ENCODE measurements at regions not wholly inside any gene's neighbourhood (a gene's known extent, or its start where the extent isn't known, plus 50 kb on each side); places are given as distances from the start of the nearest gene placed in this dataset.
A peak's percentile ranks its signal among the peaks of the same experiment; 100 is the strongest.

DNA sequence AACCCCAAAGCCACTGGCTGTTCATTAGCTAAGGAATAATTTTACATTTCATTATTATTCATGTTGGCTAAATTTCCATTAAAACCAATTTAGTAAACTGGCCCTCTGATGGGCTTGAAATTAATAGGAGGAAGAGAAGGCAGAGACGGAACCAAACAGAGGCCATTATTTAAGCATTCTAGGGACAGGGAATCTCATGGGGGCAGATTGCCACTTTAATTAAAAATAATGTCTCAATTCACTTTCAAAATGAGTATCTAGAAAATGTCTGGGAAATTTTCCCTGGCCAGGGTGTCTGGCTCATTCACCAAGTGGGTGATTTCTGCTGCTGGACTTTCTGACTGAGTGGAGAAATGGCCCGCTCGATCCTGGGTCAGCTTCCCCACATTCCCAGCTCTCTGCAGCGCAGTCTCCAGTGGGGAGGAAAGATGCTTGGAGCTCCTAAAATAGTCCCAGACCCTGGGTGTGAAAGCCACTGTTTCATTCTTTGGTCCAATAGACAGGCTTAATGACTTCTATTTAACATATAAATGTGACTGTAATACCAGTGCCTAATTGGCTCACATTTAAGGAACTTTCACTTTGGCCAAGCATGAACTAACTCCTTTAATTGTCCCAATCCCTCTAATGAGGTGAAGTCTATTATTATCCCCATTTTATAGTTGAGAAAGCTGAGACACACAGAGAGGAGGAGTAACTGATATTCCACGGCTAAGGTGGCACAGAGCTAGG, 64.3 kb downstream of the IRX6 start:
- H3K4me1 Mint-ChIP-seq = peaks cover 33% of the 10 kb centered on the region
- no peak overlapping the region for H3K27ac ChIP-seq (ENCODE audit: low read depth)
- peaks cover 8% of the 10 kb centered on the region; the same call in 1 of the 2 replicates for H3K9me2 ChIP-seq (ENCODE audit: insufficient read depth)
- H3K4me3 Mint-ChIP-seq = no peak overlapping the region
- peak overlapping the region; percentile 40 for H3K4me2 ChIP-seq
- H3K27me3 ChIP-seq (ENCODE audit: insufficient read depth) = no peaks in the 10 kb centered on the region
- H3K4me1 ChIP-seq (ENCODE audit: insufficient read depth) = peaks cover 36% of the 10 kb centered on the region
- DNase-seq (ENCODE audit: low spot score) = no peak
- H2AFZ ChIP-seq = no peak overlapping the region
- H3K36me3 ChIP-seq (ENCODE audit: insufficient read depth) = no peaks in the 10 kb centered on the region
- H3K36me3 Mint-ChIP-seq (ENCODE audit: low read depth) = no peaks in the 10 kb centered on the region
- no peaks in the 10 kb centered on the region for H4K20me1 ChIP-seq (replicated peaks; ENCODE audit: insufficient read depth)
- TF ChIP-seq STAT1 (IDR thresholded peaks at IDR 0.05; ENCODE audit: unreplicated experiment) (no peak), NANOG (IDR thresholded peaks at IDR 0.05; ENCODE audit: borderline replicate concordance) (no peak), CREB1 (CRISPR knock-in tag; IDR thresholded peaks at IDR 0.05; ENCODE audit: low read depth) (no peak), ZNF331 (CRISPR knock-in tag; IDR thresholded peaks at IDR 0.05; ENCODE audit: low read depth) (no peak), JUNB (IDR thresholded peaks at IDR 0.05; ENCODE audit: unreplicated experiment) (no peak), EZH2phosphoT487 (IDR thresholded peaks at IDR 0.05; ENCODE audit: unreplicated experiment) (no peak), ZNF114 (CRISPR knock-in tag; IDR thresholded peaks at IDR 0.05) (no peak), EZH2 (IDR thresholded peaks at IDR 0.05; ENCODE audit: low read depth, unreplicated experiment) (no peak), POLR2AphosphoS5 (IDR thresholded peaks at IDR 0.05; ENCODE audit: low read depth) (no peak)
- TF ChIP-seq, protein P1, sequence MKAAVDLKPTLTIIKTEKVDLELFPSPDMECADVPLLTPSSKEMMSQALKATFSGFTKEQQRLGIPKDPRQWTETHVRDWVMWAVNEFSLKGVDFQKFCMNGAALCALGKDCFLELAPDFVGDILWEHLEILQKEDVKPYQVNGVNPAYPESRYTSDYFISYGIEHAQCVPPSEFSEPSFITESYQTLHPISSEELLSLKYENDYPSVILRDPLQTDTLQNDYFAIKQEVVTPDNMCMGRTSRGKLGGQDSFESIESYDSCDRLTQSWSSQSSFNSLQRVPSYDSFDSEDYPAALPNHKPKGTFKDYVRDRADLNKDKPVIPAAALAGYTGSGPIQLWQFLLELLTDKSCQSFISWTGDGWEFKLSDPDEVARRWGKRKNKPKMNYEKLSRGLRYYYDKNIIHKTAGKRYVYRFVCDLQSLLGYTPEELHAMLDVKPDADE (IDR thresholded peaks at IDR 0.05) = no peak
- TF ChIP-seq, protein P2, sequence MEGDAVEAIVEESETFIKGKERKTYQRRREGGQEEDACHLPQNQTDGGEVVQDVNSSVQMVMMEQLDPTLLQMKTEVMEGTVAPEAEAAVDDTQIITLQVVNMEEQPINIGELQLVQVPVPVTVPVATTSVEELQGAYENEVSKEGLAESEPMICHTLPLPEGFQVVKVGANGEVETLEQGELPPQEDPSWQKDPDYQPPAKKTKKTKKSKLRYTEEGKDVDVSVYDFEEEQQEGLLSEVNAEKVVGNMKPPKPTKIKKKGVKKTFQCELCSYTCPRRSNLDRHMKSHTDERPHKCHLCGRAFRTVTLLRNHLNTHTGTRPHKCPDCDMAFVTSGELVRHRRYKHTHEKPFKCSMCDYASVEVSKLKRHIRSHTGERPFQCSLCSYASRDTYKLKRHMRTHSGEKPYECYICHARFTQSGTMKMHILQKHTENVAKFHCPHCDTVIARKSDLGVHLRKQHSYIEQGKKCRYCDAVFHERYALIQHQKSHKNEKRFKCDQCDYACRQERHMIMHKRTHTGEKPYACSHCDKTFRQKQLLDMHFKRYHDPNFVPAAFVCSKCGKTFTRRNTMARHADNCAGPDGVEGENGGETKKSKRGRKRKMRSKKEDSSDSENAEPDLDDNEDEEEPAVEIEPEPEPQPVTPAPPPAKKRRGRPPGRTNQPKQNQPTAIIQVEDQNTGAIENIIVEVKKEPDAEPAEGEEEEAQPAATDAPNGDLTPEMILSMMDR (conservative IDR thresholded peaks at IDR 0.05; ENCODE audit: low read depth in 2 of 2) = no peak
- TF ChIP-seq, protein P3, sequence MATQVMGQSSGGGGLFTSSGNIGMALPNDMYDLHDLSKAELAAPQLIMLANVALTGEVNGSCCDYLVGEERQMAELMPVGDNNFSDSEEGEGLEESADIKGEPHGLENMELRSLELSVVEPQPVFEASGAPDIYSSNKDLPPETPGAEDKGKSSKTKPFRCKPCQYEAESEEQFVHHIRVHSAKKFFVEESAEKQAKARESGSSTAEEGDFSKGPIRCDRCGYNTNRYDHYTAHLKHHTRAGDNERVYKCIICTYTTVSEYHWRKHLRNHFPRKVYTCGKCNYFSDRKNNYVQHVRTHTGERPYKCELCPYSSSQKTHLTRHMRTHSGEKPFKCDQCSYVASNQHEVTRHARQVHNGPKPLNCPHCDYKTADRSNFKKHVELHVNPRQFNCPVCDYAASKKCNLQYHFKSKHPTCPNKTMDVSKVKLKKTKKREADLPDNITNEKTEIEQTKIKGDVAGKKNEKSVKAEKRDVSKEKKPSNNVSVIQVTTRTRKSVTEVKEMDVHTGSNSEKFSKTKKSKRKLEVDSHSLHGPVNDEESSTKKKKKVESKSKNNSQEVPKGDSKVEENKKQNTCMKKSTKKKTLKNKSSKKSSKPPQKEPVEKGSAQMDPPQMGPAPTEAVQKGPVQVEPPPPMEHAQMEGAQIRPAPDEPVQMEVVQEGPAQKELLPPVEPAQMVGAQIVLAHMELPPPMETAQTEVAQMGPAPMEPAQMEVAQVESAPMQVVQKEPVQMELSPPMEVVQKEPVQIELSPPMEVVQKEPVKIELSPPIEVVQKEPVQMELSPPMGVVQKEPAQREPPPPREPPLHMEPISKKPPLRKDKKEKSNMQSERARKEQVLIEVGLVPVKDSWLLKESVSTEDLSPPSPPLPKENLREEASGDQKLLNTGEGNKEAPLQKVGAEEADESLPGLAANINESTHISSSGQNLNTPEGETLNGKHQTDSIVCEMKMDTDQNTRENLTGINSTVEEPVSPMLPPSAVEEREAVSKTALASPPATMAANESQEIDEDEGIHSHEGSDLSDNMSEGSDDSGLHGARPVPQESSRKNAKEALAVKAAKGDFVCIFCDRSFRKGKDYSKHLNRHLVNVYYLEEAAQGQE (IDR thresholded peaks at IDR 0.05; ENCODE audit: unreplicated experiment) = no peak
- TF ChIP-seq, protein P4, sequence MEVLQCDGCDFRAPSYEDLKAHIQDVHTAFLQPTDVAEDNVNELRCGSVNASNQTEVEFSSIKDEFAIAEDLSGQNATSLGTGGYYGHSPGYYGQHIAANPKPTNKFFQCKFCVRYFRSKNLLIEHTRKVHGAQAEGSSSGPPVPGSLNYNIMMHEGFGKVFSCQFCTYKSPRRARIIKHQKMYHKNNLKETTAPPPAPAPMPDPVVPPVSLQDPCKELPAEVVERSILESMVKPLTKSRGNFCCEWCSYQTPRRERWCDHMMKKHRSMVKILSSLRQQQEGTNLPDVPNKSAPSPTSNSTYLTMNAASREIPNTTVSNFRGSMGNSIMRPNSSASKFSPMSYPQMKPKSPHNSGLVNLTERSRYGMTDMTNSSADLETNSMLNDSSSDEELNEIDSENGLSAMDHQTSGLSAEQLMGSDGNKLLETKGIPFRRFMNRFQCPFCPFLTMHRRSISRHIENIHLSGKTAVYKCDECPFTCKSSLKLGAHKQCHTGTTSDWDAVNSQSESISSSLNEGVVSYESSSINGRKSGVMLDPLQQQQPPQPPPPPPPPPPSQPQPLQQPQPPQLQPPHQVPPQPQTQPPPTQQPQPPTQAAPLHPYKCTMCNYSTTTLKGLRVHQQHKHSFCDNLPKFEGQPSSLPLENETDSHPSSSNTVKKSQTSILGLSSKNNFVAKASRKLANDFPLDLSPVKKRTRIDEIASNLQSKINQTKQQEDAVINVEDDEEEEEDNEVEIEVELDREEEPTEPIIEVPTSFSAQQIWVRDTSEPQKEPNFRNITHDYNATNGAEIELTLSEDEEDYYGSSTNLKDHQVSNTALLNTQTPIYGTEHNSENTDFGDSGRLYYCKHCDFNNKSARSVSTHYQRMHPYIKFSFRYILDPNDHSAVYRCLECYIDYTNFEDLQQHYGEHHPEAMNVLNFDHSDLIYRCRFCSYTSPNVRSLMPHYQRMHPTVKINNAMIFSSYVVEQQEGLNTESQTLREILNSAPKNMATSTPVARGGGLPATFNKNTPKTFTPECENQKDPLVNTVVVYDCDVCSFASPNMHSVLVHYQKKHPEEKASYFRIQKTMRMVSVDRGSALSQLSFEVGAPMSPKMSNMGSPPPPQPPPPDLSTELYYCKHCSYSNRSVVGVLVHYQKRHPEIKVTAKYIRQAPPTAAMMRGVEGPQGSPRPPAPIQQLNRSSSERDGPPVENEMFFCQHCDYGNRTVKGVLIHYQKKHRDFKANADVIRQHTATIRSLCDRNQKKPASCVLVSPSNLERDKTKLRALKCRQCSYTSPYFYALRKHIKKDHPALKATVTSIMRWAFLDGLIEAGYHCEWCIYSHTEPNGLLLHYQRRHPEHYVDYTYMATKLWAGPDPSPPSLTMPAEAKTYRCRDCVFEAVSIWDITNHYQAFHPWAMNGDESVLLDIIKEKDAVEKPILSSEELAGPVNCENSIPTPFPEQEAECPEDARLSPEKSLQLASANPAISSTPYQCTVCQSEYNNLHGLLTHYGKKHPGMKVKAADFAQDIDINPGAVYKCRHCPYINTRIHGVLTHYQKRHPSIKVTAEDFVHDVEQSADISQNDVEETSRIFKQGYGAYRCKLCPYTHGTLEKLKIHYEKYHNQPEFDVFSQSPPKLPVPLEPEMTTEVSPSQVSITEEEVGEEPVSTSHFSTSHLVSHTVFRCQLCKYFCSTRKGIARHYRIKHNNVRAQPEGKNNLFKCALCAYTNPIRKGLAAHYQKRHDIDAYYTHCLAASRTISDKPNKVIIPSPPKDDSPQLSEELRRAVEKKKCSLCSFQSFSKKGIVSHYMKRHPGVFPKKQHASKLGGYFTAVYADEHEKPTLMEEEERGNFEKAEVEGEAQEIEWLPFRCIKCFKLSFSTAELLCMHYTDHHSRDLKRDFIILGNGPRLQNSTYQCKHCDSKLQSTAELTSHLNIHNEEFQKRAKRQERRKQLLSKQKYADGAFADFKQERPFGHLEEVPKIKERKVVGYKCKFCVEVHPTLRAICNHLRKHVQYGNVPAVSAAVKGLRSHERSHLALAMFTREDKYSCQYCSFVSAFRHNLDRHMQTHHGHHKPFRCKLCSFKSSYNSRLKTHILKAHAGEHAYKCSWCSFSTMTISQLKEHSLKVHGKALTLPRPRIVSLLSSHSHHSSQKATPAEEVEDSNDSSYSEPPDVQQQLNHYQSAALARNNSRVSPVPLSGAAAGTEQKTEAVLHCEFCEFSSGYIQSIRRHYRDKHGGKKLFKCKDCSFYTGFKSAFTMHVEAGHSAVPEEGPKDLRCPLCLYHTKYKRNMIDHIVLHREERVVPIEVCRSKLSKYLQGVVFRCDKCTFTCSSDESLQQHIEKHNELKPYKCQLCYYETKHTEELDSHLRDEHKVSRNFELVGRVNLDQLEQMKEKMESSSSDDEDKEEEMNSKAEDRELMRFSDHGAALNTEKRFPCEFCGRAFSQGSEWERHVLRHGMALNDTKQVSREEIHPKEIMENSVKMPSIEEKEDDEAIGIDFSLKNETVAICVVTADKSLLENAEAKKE (CRISPR knock-in tag; IDR thresholded peaks at IDR 0.05) = no peak
- H3K9me3 Mint-ChIP-seq = no peaks in the 10 kb centered on the region
- no peaks in the 10 kb centered on the region for H3K79me2 ChIP-seq (replicated peaks; ENCODE audit: insufficient read depth)
- H3K4me3 ChIP-seq = no peak overlapping the region
- no peak; the same call in 2 of the 3 replicates for ATAC-seq
- H3K27ac Mint-ChIP-seq = no peak overlapping the region
- H3F3A ChIP-seq (replicated peaks; ENCODE audit: low read depth) = no peaks in the 10 kb centered on the region
- H3K27me3 Mint-ChIP-seq (ENCODE audit: insufficient read depth, low read depth, poor library complexity) = peaks cover 6% of the 10 kb centered on the region

Data from GM23338 (cell line).